A549 (cell line): ENCODE measurements at regions not wholly inside any gene's neighbourhood (a gene's known extent, or its start where the extent isn't known, plus 50 kb on each side); places are given as distances from the start of the nearest gene placed in this dataset.

Source experiments
- ATAC-seq, 2 experiments: fragments of 200-7000 bp in 1 of 2; fragments of >200 bp in 1 of 2; cut with Nextera tagmentation in 1 of 2; cut with Tn5 transposase in 1 of 2; 3 replicates each; pipeline versions ENCODE4 v1.8.0 to v1.9.1; 2018 to 2020; ENCODE audit warnings: mild to moderate bottlenecking in 1 of 2, moderate library complexity in 1 of 2
- CTCF ChIA-PET: fragments of 300-600 bp; sonication (Branson Sonifier 250); formaldehyde crosslinking; extraction: SDS; loops from one replicate; lab custom pipeline; 2021; ENCODE audit warnings: antibody characterized with exemption, inconsistent platforms; lab: Yijun Ruan, JAX
- POLR2A ChIA-PET: fragments of 350-600 bp; formaldehyde crosslinking; extraction: SDS; loops from one replicate; lab custom pipeline; 2021; ENCODE audit warnings: antibody characterized with exemption, inconsistent platforms; lab: Yijun Ruan, JAX
- DNase-seq, 2 experiments: peaks; one replicate each; pipeline versions ENCODE4 v3.0.0 to v3.0.0-alpha.2; 2011 to 2016; ENCODE audit warnings: low read depth in 1 of 2, low spot score in 1 of 2
- FAIRE-seq: peaks from 2 replicates; lab custom pipeline; 2011; peaks lifted over from hg19 to GRCh38; lab: Jason Lieb, UNC
- H3K27ac ChIP-seq, 2 experiments: fragments of >200 bp; sonication (Bioruptor Twin); formaldehyde crosslinking; 3 replicates each; pipeline ENCODE4 v1.5.1; 2016 to 2017
- H3K4me1 ChIP-seq: fragments of >200 bp; sonication (Bioruptor Twin); formaldehyde crosslinking; 3 replicates; pipeline ENCODE4 v1.6.1; 2016
- H3K4me2 ChIP-seq: fragments of >200 bp; sonication (Bioruptor Twin); formaldehyde crosslinking; 3 replicates; pipeline ENCODE4 v1.6.1; 2016
- H3K4me3 ChIP-seq: fragments of >200 bp; sonication (Bioruptor Twin); formaldehyde crosslinking; 3 replicates; pipeline ENCODE4 v1.5.1; 2016
- H3K9me3 ChIP-seq: fragments of >200 bp; sonication (Bioruptor Twin); formaldehyde crosslinking; 3 replicates; pipeline ENCODE4 v1.6.1; 2016
- BHLHE40 ChIP-seq: IDR thresholded peaks from 2 replicates; pipeline ENCODE4 v1.6.1; 2012; ENCODE audit warnings: low read depth, low read length, inconsistent platforms
- CHD2 ChIP-seq: fragments of 150-350 bp; IDR thresholded peaks from 2 replicates; pipeline ENCODE4 v1.6.1; 2014; ENCODE audit warnings: low read length; ENCODE audit not compliant: partially characterized antibody
- EHF ChIP-seq: fragments of 250-450 bp; sonication (Bioruptor Pico); IDR thresholded peaks from 2 replicates; pipeline ENCODE4 v1.5.0; 2020; ENCODE audit warnings: mild to moderate bottlenecking
- ESRRA ChIP-seq: fragments of 150-350 bp; IDR thresholded peaks from 2 replicates; pipeline ENCODE4 v1.6.1; 2014; ENCODE audit warnings: mild to moderate bottlenecking, low read length, borderline replicate concordance
- FOSL2 ChIP-seq, 2 experiments: fragments of 450-650 bp in 1 of 2; fragments of >200 bp in 1 of 2; sonication (Bioruptor Twin) in 1 of 2; formaldehyde crosslinking; IDR thresholded peaks; 2 replicates each; pipeline versions ENCODE4 v1.5.0 to v1.6.1; 2016 to 2020; ENCODE audit warnings: mild to moderate bottlenecking in 1 of 2, moderate library complexity in 1 of 2
- HDAC2 ChIP-seq: fragments of 200-600 bp; sonication (generic); IDR thresholded peaks from 2 replicates; pipeline ENCODE4 v1.6.1; 2016
- HEYL ChIP-seq: fragments of 250-450 bp; sonication (Bioruptor Pico); IDR thresholded peaks from 2 replicates; pipeline ENCODE4 v1.8.0; 2021; ENCODE audit warnings: mild to moderate bottlenecking, moderate library complexity
- JUNB ChIP-seq: fragments of >200 bp; sonication (Bioruptor Twin); formaldehyde crosslinking; IDR thresholded peaks from 2 replicates; pipeline ENCODE4 v1.6.1; 2016
- KDM5A ChIP-seq: fragments of 200-600 bp; sonication (generic); IDR thresholded peaks from 2 replicates; pipeline ENCODE4 v1.6.1; 2016; ENCODE audit warnings: antibody characterized with exemption, mild to moderate bottlenecking
- MYC ChIP-seq: IDR thresholded peaks from 2 replicates; pipeline ENCODE4 v1.6.1; 2012; ENCODE audit warnings: mild to moderate bottlenecking, inconsistent platforms, low read length, improper control_type of control experiment, borderline replicate concordance
- NFE2L2 ChIP-seq: fragments of 150-350 bp; conservative IDR thresholded peaks from 2 replicates; pipeline ENCODE4 v1.6.1; 2014; ENCODE audit warnings: low read length
- POLR2AphosphoS2 ChIP-seq: conservative IDR thresholded peaks from 2 replicates; pipeline ENCODE4 v1.6.1; 2012; ENCODE audit warnings: low read length, improper control_type of control experiment, inconsistent platforms
- RAD21 ChIP-seq, 2 experiments: fragments of >200 bp in 1 of 2; sonication (Bioruptor Twin) in 1 of 2; formaldehyde crosslinking in 1 of 2; IDR thresholded peaks in 1 of 2; conservative IDR thresholded peaks in 1 of 2; 2 replicates in 1 of 2; 3 replicates in 1 of 2; pipeline ENCODE4 v1.6.1; 2012 to 2018; ENCODE audit warnings: inconsistent platforms in 1 of 2
- RCOR1 ChIP-seq: fragments of 150-350 bp; IDR thresholded peaks from 2 replicates; pipeline ENCODE4 v1.6.1; 2014; ENCODE audit warnings: antibody characterized with exemption, low read length, low read depth
- RFX5 ChIP-seq: fragments of 450-650 bp; IDR thresholded peaks from 2 replicates; pipeline ENCODE4 v1.7.1; 2014; ENCODE audit warnings: antibody characterized with exemption, mild to moderate bottlenecking, moderate library complexity
- SREBF2 ChIP-seq: fragments of 450-650 bp; IDR thresholded peaks from 2 replicates; pipeline ENCODE4 v1.6.1; 2014; ENCODE audit warnings: mild to moderate bottlenecking, moderate library complexity
- TFCP2L1 ChIP-seq: fragments of 250-450 bp; sonication (Bioruptor Pico); IDR thresholded peaks from 2 replicates; pipeline ENCODE4 v1.5.0; 2021; ENCODE audit warnings: mild to moderate bottlenecking
- TP53 ChIP-seq: fragments of 250-450 bp; sonication (Bioruptor Pico); IDR thresholded peaks from 2 replicates; pipeline ENCODE4 v1.5.0; 2021; ENCODE audit warnings: mild to moderate bottlenecking, moderate library complexity
- WGBS: methylation state at CpG from one replicate; pipeline ENCODE4 v1.1.6; 2017; ENCODE audit errors: missing lambda C conversion rate; 5-methylcytosine and 5-hydroxymethylcytosine counted together
- TF ChIP-seq, protein P1 (sequence below): IDR thresholded peaks from 2 replicates; pipeline ENCODE4 v1.6.1; 2012
- TF ChIP-seq, protein P2 (sequence below): fragments of >200 bp; sonication (Bioruptor Twin); formaldehyde crosslinking; IDR thresholded peaks from 3 replicates; pipeline ENCODE4 v1.6.1; 2016
- TF ChIP-seq, protein P3 (sequence below): fragments of >200 bp; sonication (Bioruptor Twin); formaldehyde crosslinking; IDR thresholded peaks from 3 replicates; pipeline ENCODE4 v1.5.1; 2016
- TF ChIP-seq, protein P4 (sequence below): fragments of >200 bp; sonication (Bioruptor Twin); formaldehyde crosslinking; IDR thresholded peaks from 2 replicates; pipeline ENCODE4 v1.6.1; 2016

- peak overlapping the region; percentile 29; the same call in 2 of the 3 replicates for H3K4me2 ChIP-seq
- POLR2A ChIA-PET = no interaction called here
- FAIRE-seq (no peak), ATAC-seq (peak; percentile 55 to 63; a peak in 3 of 6 replicates), DNase-seq (peak in 1 of 2 experiments; percentile 69)
- CTCF ChIA-PET = interaction anchor here (0.9 to 2.3 kb wide), 6 partner anchors 9 to 230 kb away, joined by 3 to 11 read pairs (median 4); no protein-coding TSS in a partner anchor
- WGBS = 58% methylated on average over 5 of the region's 5 CpGs
- peak overlapping the region; percentile 32 to 60; a peak in 5 of 6 replicates for H3K27ac ChIP-seq
- peaks cover 12% of the 10 kb centered on the region for H3K4me1 ChIP-seq
- no peak overlapping the region for H3K4me3 ChIP-seq
- TF ChIP-seq, protein P1, sequence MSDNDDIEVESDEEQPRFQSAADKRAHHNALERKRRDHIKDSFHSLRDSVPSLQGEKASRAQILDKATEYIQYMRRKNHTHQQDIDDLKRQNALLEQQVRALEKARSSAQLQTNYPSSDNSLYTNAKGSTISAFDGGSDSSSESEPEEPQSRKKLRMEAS = no peak
- TF ChIP-seq, protein P2, sequence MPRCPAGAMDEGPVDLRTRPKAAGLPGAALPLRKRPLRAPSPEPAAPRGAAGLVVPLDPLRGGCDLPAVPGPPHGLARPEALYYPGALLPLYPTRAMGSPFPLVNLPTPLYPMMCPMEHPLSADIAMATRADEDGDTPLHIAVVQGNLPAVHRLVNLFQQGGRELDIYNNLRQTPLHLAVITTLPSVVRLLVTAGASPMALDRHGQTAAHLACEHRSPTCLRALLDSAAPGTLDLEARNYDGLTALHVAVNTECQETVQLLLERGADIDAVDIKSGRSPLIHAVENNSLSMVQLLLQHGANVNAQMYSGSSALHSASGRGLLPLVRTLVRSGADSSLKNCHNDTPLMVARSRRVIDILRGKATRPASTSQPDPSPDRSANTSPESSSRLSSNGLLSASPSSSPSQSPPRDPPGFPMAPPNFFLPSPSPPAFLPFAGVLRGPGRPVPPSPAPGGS = no peak
- peaks cover 3% of the 10 kb centered on the region; the same call in 1 of the 3 replicates for H3K9me3 ChIP-seq
Measured at GRCh38 chr2:42999391-42999841, 207.0 kb upstream of the HAAO start.

DNA sequence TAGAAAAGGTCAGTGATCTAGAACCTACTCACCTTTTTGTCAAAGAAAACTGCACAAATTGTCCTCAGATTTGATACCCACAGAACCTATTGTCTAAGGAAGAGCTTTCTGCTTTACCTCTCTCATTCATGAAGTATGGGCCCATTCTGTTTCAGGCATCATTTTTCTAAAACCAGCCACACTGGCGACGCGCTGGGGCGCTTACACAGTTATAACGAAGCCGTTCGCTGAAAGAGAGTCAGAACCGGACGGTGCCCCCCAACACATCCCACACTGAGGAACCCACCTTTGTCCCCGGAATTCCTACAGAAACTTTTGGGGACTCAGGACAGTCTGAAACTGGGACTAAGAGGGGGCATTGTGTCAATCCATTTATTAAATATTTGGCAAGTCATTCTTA, 206.3 kb upstream of the HAAO start:
- CTCF ChIA-PET = interaction anchor here (0.9 to 2.3 kb wide), 6 partner anchors 9 to 230 kb away, joined by 3 to 11 read pairs (median 4); no protein-coding TSS in a partner anchor
- Histone ChIP-seq H3K4me2 (no peak overlapping the region), H3K9me3 (peaks cover 3% of the 10 kb centered on the region; the same call in 1 of the 3 replicates), H3K4me1 (peaks cover 12% of the 10 kb centered on the region), H3K27ac (peak overlapping the region in 1 of 2 experiments; percentile 60; a peak in 2 of 6 replicates), H3K4me3 (no peak overlapping the region)
- ATAC-seq (no peak), FAIRE-seq (no peak), DNase-seq (no peak)
- no peak for TF ChIP-seq KDM5A
- TF ChIP-seq POLR2AphosphoS2 = no peak
- TF ChIP-seq, protein P3, sequence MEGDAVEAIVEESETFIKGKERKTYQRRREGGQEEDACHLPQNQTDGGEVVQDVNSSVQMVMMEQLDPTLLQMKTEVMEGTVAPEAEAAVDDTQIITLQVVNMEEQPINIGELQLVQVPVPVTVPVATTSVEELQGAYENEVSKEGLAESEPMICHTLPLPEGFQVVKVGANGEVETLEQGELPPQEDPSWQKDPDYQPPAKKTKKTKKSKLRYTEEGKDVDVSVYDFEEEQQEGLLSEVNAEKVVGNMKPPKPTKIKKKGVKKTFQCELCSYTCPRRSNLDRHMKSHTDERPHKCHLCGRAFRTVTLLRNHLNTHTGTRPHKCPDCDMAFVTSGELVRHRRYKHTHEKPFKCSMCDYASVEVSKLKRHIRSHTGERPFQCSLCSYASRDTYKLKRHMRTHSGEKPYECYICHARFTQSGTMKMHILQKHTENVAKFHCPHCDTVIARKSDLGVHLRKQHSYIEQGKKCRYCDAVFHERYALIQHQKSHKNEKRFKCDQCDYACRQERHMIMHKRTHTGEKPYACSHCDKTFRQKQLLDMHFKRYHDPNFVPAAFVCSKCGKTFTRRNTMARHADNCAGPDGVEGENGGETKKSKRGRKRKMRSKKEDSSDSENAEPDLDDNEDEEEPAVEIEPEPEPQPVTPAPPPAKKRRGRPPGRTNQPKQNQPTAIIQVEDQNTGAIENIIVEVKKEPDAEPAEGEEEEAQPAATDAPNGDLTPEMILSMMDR = no peak
- TF ChIP-seq JUNB = no peak
- TF ChIP-seq NFE2L2 = no peak
- no peak for TF ChIP-seq HEYL (CRISPR knock-in tag)
- TF ChIP-seq CHD2 = no peak
- no peak for TF ChIP-seq HDAC2
- TF ChIP-seq EHF = no peak
- no peak for TF ChIP-seq FOSL2 (IDR thresholded peaks at IDR 0.05)
- no peak for TF ChIP-seq FOSL2 (CRISPR knock-in tag; IDR thresholded peaks at IDR 0.05)
- TF ChIP-seq RCOR1 = no peak
- POLR2A ChIA-PET = no interaction called here
- WGBS = 92% methylated on average over 10 of the region's 10 CpGs

- Histone ChIP-seq H3K9me3 (peaks cover 3% of the 10 kb centered on the region; the same call in 1 of the 3 replicates), H3K4me3 (no peak overlapping the region), H3K27ac (no peak overlapping the region), H3K4me2 (no peak overlapping the region), H3K4me1 (peaks cover 12% of the 10 kb centered on the region)
- TF ChIP-seq RAD21 (conservative IDR thresholded peaks at IDR 0.05 in 1 of 2, IDR thresholded peaks at IDR 0.05 in 1 of 2) (no peak), SREBF2 (no peak), TFCP2L1 (no peak), TP53 (no peak), POLR2AphosphoS2 (no peak), ESRRA (no peak), BHLHE40 (no peak), RFX5 (no peak), MYC (no peak)
- TF ChIP-seq, protein P4, sequence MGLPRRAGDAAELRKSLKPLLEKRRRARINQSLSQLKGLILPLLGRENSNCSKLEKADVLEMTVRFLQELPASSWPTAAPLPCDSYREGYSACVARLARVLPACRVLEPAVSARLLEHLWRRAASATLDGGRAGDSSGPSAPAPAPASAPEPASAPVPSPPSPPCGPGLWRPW = no peak
- TF ChIP-seq, protein P1 = no peak
- peak in 1 of 2 experiments; percentile 36; a peak in 1 of 6 replicates for ATAC-seq
- POLR2A ChIA-PET = no interaction called here
- CTCF ChIA-PET = interaction anchor here (0.6 to 1.2 kb wide), 3 partner anchors 28 to 488 kb away, joined by 3 to 4 read pairs (median 3); no protein-coding TSS in a partner anchor
- WGBS = 73% methylated on average over 4 of the region's 4 CpGs
- DNase-seq = no peak
- no peak for FAIRE-seq
Measured at GRCh38 chr2:42996528-42996927, 204.1 kb upstream of the HAAO start.
